WTC11 (cell line): ENCODE measurements at regions not wholly inside any gene's neighbourhood (a gene's known extent, or its start where the extent isn't known, plus 50 kb on each side); places are given as distances from the start of the nearest gene placed in this dataset.

Experiments
- ATAC-seq: fragments of 200-7000 bp; cut with Tn5 transposase; 2 replicates; pipeline ENCODE4 v1.10.0; 2021; ENCODE audit warnings: mild to moderate bottlenecking, moderate library complexity
- CTCF ChIA-PET: fragments of 300-600 bp; sonication (Branson Sonifier 250); formaldehyde crosslinking; loops from one replicate; lab custom pipeline; 2021; ENCODE audit warnings: antibody characterized with exemption; lab: Charles Lee
- POLR2A ChIA-PET: fragments of 350-600 bp; sonication (Branson Sonifier 250); formaldehyde crosslinking; loops from one replicate; lab custom pipeline; 2021; ENCODE audit warnings: antibody characterized with exemption; lab: Charles Lee
- DNase-seq: peaks from one replicate; pipeline ENCODE4 v3.0.0; 2021; ENCODE audit warnings: low spot score
- H3K27ac Mint-ChIP-seq: 2 replicates; pipeline ENCODE4 v1.8.0; 2021; ENCODE audit warnings: mixed read lengths
- H3K27me3 Mint-ChIP-seq: 2 replicates; pipeline ENCODE4 v1.8.0; 2021; ENCODE audit warnings: low read depth, mild to moderate bottlenecking, moderate library complexity, mixed read lengths
- H3K36me3 Mint-ChIP-seq: 2 replicates; pipeline ENCODE4 v1.8.0; 2021; ENCODE audit warnings: mixed read lengths
- H3K4me1 Mint-ChIP-seq: 2 replicates; pipeline ENCODE4 v1.8.0; 2022; ENCODE audit warnings: mixed read lengths
- H3K4me3 Mint-ChIP-seq: 2 replicates; pipeline ENCODE4 v1.8.0; 2021; ENCODE audit warnings: mild to moderate bottlenecking, moderate library complexity, mixed read lengths
- H3K9me3 Mint-ChIP-seq: 2 replicates; pipeline ENCODE4 v1.8.0; 2021; ENCODE audit warnings: mixed read lengths
- CBFB ChIP-seq: sonication (generic); formaldehyde crosslinking; IDR thresholded peaks from 2 replicates; pipeline ENCODE4 v1.8.1; 2022; ENCODE audit warnings: mild to moderate bottlenecking, low read depth, missing genetic modification reagents
- CREB1 ChIP-seq: sonication (generic); formaldehyde crosslinking; IDR thresholded peaks from 2 replicates; pipeline ENCODE4 v1.8.0; 2023; ENCODE audit warnings: mild to moderate bottlenecking, missing genetic modification reagents
- ESRRA ChIP-seq: sonication (generic); formaldehyde crosslinking; IDR thresholded peaks from 2 replicates; pipeline ENCODE4 v1.8.1; 2022; ENCODE audit warnings: mild to moderate bottlenecking, missing genetic modification reagents, borderline replicate concordance
- FOXJ3 ChIP-seq: sonication (generic); formaldehyde crosslinking; IDR thresholded peaks from 2 replicates; pipeline ENCODE4 v1.9.0; 2021; ENCODE audit warnings: missing genetic modification reagents, mild to moderate bottlenecking, borderline replicate concordance
- GTF2I ChIP-seq: fragments of 250-450 bp; sonication (Bioruptor Pico); conservative IDR thresholded peaks from 2 replicates; pipeline ENCODE4 v1.4.0; 2021; ENCODE audit warnings: mild to moderate bottlenecking
- HMGA2 ChIP-seq: fragments of 250-450 bp; sonication (Bioruptor Pico); IDR thresholded peaks from 2 replicates; pipeline ENCODE4 v1.4.0; 2021; ENCODE audit warnings: mild to moderate bottlenecking, moderate library complexity
- IRF2 ChIP-seq: sonication (generic); formaldehyde crosslinking; IDR thresholded peaks from 2 replicates; pipeline ENCODE4 v1.8.0; 2022; ENCODE audit warnings: low read depth, missing genetic modification reagents, borderline replicate concordance
- NFE2L1 ChIP-seq: sonication (generic); formaldehyde crosslinking; IDR thresholded peaks from 2 replicates; pipeline ENCODE4 v1.8.1; 2023; ENCODE audit warnings: missing genetic modification reagents
- SP1 ChIP-seq: sonication (generic); formaldehyde crosslinking; conservative IDR thresholded peaks from 2 replicates; pipeline ENCODE4 v1.8.1; 2022; ENCODE audit warnings: missing genetic modification reagents
- ZNF317 ChIP-seq: sonication (generic); formaldehyde crosslinking; IDR thresholded peaks from 2 replicates; pipeline ENCODE4 v1.8.1; 2023; ENCODE audit warnings: low read depth, mild to moderate bottlenecking, moderate library complexity, missing genetic modification reagents, borderline replicate concordance
- ZNF423 ChIP-seq: fragments of 250-450 bp; sonication (Bioruptor Pico); IDR thresholded peaks from 2 replicates; pipeline ENCODE4 v2.1.2; 2022; ENCODE audit warnings: mild to moderate bottlenecking, moderate library complexity
- TF ChIP-seq, protein P1 (sequence below): sonication (generic); formaldehyde crosslinking; IDR thresholded peaks from 2 replicates; pipeline ENCODE4 v1.8.0; 2023; ENCODE audit warnings: missing genetic modification reagents
- TF ChIP-seq, protein P2 (sequence below): sonication (generic); formaldehyde crosslinking; IDR thresholded peaks from 2 replicates; pipeline ENCODE4 v1.8.1; 2022; ENCODE audit warnings: mild to moderate bottlenecking, moderate library complexity, missing genetic modification reagents
- TF ChIP-seq, protein P3 (sequence below): fragments of 250-450 bp; sonication (Bioruptor Pico); conservative IDR thresholded peaks from 2 replicates; pipeline ENCODE4 v1.9.0; 2021; ENCODE audit warnings: mild to moderate bottlenecking
- TF ChIP-seq, protein P4 (sequence below): sonication (generic); formaldehyde crosslinking; IDR thresholded peaks from 2 replicates; pipeline ENCODE4 v1.8.0; 2022; ENCODE audit warnings: mild to moderate bottlenecking, missing genetic modification reagents
- TF ChIP-seq, protein P5 (sequence below): sonication (generic); formaldehyde crosslinking; IDR thresholded peaks from 2 replicates; pipeline ENCODE4 v1.8.0; 2022; ENCODE audit warnings: missing genetic modification reagents
- TF ChIP-seq, protein P6 (sequence below): sonication (generic); formaldehyde crosslinking; conservative IDR thresholded peaks from 2 replicates; pipeline ENCODE4 v1.8.1; 2023; ENCODE audit warnings: mild to moderate bottlenecking, low read depth, missing genetic modification reagents, moderate library complexity

DNA sequence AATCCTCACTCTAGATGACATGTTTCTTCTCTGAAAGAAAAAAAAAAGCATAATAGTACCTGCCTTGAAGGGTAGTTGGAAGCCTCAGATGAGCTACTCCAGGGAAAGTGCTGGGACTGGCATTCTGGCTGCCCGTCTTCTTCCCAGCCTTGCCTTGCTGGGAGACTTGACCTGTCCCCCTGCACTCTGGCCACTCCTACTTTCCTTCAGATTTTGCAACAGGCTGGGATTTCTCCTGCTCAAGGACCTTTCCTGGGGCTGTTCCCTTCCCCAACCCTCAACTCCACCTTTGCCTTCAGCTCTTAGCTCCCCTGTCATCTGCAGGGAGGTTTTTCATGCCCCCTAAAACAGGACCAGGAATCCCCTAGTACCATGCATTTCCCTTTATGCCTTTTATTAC, 609.9 kb upstream of the CFAP20DC start:
- Mint-ChIP-seq H3K36me3 (no peaks in the 10 kb centered on the region), H3K4me1 (peaks cover 17% of the 10 kb centered on the region), H3K4me3 (no peak overlapping the region), H3K9me3 (peaks cover 4% of the 10 kb centered on the region; the same call in 1 of the 2 replicates), H3K27me3 (peaks cover 7% of the 10 kb centered on the region; the same call in 1 of the 2 replicates), H3K27ac (no peak overlapping the region)
- CTCF ChIA-PET: no interaction called here
- no peak for ATAC-seq
- no peak for TF ChIP-seq HMGA2 (CRISPR knock-in tag)
- TF ChIP-seq ESRRA: no peak
- TF ChIP-seq ZNF317 (CRISPR knock-in tag): no peak
- TF ChIP-seq, protein P1, sequence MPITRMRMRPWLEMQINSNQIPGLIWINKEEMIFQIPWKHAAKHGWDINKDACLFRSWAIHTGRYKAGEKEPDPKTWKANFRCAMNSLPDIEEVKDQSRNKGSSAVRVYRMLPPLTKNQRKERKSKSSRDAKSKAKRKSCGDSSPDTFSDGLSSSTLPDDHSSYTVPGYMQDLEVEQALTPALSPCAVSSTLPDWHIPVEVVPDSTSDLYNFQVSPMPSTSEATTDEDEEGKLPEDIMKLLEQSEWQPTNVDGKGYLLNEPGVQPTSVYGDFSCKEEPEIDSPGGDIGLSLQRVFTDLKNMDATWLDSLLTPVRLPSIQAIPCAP (CRISPR knock-in tag): no peak
- no peak for TF ChIP-seq GTF2I (CRISPR knock-in tag)
- TF ChIP-seq ZNF423 (CRISPR knock-in tag): no peak
- TF ChIP-seq SP1 (CRISPR knock-in tag): no peak
- no peak for TF ChIP-seq IRF2 (CRISPR knock-in tag)
- TF ChIP-seq, protein P2, sequence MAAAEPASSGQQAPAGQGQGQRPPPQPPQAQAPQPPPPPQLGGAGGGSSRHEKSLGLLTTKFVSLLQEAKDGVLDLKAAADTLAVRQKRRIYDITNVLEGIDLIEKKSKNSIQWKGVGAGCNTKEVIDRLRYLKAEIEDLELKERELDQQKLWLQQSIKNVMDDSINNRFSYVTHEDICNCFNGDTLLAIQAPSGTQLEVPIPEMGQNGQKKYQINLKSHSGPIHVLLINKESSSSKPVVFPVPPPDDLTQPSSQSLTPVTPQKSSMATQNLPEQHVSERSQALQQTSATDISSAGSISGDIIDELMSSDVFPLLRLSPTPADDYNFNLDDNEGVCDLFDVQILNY: no peak
- TF ChIP-seq CBFB: no peak
- TF ChIP-seq, protein P3, sequence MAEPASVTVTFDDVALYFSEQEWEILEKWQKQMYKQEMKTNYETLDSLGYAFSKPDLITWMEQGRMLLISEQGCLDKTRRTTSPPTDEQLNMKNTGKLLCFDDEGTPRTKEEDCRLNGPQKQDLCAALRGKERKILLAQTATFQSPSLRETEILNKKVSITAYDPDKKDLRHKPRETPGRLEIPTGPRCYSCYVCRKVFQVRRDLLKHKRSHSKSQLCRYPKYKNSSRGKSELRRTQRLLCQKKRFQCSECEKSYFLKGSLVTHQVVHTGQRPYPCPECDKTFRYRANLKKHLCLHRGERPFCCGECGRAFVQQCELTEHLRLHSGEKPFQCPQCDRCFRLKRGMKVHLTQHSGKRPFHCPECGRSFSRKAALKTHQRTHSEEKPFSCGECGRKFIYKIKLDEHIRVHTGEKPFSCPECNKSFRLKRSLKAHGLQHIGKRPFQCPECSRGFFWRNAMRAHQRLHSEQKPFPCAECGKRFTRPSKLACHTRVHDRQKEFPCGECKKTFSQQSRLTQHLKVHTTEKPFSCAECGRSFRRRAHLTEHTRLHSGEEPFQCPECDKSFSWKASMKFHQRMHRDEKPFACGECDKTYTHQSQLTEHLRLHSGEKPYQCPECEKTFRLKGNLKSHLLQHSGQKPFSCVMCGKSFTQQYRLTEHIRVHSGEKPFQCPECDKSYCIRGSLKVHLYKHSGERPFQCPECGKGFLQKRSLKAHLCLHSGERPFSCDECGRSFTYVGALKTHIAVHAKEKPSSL (CRISPR knock-in tag): no peak
- TF ChIP-seq, protein P4, sequence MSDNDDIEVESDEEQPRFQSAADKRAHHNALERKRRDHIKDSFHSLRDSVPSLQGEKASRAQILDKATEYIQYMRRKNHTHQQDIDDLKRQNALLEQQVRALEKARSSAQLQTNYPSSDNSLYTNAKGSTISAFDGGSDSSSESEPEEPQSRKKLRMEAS (CRISPR knock-in tag): no peak
- TF ChIP-seq, protein P5, sequence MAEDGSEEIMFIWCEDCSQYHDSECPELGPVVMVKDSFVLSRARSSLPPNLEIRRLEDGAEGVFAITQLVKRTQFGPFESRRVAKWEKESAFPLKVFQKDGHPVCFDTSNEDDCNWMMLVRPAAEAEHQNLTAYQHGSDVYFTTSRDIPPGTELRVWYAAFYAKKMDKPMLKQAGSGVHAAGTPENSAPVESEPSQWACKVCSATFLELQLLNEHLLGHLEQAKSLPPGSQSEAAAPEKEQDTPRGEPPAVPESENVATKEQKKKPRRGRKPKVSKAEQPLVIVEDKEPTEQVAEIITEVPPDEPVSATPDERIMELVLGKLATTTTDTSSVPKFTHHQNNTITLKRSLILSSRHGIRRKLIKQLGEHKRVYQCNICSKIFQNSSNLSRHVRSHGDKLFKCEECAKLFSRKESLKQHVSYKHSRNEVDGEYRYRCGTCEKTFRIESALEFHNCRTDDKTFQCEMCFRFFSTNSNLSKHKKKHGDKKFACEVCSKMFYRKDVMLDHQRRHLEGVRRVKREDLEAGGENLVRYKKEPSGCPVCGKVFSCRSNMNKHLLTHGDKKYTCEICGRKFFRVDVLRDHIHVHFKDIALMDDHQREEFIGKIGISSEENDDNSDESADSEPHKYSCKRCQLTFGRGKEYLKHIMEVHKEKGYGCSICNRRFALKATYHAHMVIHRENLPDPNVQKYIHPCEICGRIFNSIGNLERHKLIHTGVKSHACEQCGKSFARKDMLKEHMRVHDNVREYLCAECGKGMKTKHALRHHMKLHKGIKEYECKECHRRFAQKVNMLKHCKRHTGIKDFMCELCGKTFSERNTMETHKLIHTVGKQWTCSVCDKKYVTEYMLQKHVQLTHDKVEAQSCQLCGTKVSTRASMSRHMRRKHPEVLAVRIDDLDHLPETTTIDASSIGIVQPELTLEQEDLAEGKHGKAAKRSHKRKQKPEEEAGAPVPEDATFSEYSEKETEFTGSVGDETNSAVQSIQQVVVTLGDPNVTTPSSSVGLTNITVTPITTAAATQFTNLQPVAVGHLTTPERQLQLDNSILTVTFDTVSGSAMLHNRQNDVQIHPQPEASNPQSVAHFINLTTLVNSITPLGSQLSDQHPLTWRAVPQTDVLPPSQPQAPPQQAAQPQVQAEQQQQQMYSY (CRISPR knock-in tag): no peak
- no peak for TF ChIP-seq NFE2L1 (CRISPR knock-in tag)
- TF ChIP-seq CREB1 (CRISPR knock-in tag): no peak
- TF ChIP-seq, protein P6, sequence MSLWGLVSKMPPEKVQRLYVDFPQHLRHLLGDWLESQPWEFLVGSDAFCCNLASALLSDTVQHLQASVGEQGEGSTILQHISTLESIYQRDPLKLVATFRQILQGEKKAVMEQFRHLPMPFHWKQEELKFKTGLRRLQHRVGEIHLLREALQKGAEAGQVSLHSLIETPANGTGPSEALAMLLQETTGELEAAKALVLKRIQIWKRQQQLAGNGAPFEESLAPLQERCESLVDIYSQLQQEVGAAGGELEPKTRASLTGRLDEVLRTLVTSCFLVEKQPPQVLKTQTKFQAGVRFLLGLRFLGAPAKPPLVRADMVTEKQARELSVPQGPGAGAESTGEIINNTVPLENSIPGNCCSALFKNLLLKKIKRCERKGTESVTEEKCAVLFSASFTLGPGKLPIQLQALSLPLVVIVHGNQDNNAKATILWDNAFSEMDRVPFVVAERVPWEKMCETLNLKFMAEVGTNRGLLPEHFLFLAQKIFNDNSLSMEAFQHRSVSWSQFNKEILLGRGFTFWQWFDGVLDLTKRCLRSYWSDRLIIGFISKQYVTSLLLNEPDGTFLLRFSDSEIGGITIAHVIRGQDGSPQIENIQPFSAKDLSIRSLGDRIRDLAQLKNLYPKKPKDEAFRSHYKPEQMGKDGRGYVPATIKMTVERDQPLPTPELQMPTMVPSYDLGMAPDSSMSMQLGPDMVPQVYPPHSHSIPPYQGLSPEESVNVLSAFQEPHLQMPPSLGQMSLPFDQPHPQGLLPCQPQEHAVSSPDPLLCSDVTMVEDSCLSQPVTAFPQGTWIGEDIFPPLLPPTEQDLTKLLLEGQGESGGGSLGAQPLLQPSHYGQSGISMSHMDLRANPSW: no peak
- no peak for TF ChIP-seq FOXJ3 (CRISPR knock-in tag)
- POLR2A ChIA-PET: no interaction called here
- DNase-seq: no peak
